ENCODE measurements at regions not wholly inside any gene's neighbourhood (a gene's known extent, or its start where the extent isn't known, plus 50 kb on each side); places are given as distances from the start of the nearest gene placed in this dataset.

DNA sequence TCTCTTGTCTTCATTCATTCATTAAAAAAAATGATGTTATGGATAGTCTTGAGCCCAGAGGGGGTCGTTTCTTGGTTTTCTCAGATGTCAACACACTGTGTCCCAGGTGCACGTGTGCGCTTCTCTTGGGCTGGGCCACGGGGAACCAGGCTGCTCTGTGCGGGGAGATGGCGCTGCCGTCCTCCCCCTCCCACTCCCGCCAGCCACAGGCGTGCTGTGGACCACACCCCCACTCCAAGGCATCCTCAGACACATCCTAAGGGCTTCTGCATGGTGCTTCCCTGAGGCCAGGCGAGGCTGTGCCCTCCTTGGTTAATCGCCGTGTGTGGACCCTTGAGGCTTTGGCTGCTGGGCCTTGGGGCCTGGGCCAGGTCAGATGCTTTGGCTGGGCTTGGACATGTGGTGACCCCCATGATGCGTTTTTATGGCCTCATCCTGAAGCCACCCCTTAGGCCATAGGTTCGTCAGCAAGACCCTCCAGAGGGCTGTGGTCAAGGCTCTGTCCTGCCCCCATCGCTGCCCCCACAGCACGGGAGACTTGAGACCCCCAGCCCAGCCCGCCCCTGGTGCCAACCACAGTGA is 245.7 kb upstream of the CIBAR2 start:
- DNase-seq (ENCODE audit: low read depth): no peak

DNA sequence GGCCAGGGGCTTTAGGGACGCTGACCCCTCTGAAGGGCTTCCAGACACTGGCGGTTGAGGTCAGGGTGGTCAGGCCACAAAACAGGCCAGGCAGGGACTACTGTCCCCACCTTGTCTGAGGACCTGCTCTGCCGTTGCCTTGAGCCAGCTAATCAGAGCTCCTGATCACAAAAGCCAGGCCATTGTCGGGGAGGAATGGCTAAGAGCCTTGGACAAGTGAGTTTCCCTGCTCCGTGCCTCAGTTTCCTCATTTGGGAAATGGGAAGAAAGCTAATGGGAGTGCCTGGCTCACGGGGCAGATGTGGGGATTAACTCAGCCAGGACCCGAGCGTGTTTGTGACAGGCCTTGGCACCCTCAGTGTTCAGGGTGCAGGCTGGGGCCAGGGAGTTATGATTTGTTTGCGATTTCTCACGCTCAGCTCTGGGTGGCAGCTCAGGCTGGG is 246.5 kb upstream of the CIBAR2 start:
- no peak for DNase-seq (ENCODE audit: low read depth)

- DNase-seq (ENCODE audit: low read depth): no peak
Measured at GRCh38 chr16:85359147-85359822, 247.0 kb upstream of the CIBAR2 start.

DNA sequence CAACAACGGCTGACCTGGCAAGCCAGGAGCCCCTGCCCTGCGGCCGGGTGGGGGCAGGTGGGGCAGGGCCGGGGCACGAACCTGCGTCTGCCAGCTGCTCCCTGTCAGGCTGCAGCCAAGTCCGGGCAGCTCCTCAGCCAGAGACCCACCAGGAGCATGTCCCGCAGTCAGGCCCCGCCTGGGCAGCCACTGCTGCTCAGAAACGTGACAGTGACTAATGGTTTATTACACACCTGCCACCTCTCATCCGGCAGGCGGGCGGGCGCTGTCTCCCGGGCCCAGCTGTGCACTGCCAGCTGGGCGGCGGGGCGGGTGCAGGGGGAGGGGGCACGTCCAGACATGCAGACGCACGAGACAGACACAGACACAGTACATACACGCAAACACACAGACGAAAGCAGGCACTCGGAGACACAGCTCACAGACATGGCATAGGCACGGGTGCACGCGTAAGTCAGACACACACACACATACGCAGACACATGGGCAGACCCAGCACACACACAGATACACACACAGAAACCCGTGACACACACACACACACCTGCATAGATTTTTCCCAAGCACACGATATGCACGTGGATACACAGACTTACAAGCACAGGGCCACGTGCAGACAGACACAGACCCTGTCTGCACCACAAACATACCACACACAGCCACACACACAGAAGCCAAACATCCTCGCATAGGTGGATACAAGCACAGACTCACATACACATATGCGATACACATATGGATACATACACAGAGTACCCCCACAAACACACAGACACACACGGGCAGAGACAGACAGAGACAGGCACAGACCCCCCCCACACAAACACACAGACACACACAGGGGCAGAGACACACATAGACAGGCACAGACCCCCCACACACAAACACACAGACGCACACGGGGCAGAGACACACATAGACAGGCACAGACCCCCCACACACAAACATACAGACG is 248.3 kb upstream of the CIBAR2 start:
- DNase-seq (ENCODE audit: low read depth): peak; percentile 83

DNA sequence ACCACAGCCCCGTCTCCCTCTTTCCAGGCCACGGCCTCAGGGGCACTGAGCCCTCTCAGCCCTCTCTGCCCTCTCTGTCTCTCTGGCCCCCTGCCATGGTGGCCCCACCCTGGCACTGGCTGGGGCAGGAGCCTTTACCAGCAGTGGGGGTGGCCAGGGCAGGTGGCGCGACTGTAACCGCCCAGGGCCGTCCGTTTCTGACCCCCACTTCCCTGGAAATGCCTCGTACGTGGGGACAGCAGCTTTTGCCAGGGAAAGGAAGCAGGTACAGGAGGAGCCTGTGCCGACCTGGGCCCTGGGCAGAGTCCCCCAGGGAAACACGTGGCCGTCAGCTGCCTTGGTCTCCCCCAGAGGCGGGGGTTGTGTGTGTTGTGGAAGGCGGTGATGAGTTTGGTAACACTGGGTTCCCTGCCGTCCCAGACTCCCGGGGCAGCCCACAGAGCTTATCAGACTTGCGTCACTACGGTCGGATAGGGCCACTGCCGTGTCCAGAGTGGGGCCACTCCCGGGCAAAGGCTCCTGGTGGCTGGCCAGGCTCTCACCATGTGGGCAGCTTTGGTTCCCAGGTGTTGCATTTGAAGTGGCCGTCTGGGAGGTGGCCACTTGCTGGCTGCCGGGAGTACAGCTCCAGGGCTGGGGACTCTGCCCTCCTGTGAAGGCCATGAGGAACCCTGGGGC is 249.3 kb upstream of the CIBAR2 start:
- DNase-seq (ENCODE audit: low read depth): no peak

GRCh38 chr16:85362443-85362842 is 250.2 kb upstream of the CIBAR2 start:
- no peak for DNase-seq (ENCODE audit: low read depth)

GRCh38 chr16:85363427-85363826 is 249.7 kb upstream of the GSE1 start:
- no peak for DNase-seq (ENCODE audit: low read depth)

- DNase-seq (ENCODE audit: low read depth): no peak
Measured at GRCh38 chr16:85363881-85364280, 249.2 kb upstream of the GSE1 start.

GRCh38 chr16:85364323-85365040 is 248.6 kb upstream of the GSE1 start:
- DNase-seq (ENCODE audit: low read depth): no peak

DNA sequence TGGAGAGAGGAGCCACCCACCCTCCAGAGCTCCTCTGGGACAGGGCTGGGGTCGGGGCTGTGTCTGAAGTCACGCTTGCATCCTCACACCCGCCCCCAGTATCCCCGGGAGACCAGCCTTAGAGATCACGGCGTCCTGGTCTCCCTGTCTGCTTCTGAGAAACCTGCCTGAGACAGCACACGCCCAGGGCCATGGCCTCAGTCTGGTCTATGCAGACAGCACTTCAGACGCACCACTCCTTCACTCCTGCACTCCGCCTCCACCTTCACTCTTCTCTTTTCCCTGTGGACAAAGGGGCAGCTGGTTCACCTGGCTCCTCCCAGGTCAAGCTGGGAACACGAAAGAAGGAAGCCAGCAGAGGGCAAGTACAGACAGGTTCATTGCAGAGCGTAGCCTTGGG is 248.0 kb upstream of the GSE1 start:
- no peak for DNase-seq (ENCODE audit: low read depth)

GRCh38 chr16:85366031-85366763 is 246.9 kb upstream of the GSE1 start:
- no peak for DNase-seq (ENCODE audit: low read depth)

DNA sequence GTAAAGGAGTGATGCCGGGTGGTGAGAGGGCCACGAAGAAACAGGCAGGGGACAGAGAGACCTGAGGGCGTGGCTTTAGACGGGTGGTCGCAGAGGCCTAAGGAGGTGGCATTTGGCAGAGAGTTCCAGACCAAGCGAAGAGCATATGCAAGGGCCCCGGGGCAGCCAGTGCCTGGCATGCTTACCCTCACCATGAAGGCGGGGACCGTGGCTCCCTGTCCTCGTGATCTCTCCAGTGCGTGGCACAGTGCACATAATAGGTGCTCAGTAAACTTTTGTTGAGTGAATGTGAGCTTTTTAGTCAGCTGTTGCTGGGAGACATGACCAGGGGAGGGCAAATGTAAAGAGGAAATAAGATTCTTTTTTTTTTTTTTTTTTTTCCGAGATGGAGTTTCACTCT is 245.6 kb upstream of the GSE1 start:
- no peak for DNase-seq (ENCODE audit: low read depth)

- no peak for DNase-seq (ENCODE audit: low read depth)
Measured at GRCh38 chr16:85369060-85369459, 244.1 kb upstream of the GSE1 start.

DNA sequence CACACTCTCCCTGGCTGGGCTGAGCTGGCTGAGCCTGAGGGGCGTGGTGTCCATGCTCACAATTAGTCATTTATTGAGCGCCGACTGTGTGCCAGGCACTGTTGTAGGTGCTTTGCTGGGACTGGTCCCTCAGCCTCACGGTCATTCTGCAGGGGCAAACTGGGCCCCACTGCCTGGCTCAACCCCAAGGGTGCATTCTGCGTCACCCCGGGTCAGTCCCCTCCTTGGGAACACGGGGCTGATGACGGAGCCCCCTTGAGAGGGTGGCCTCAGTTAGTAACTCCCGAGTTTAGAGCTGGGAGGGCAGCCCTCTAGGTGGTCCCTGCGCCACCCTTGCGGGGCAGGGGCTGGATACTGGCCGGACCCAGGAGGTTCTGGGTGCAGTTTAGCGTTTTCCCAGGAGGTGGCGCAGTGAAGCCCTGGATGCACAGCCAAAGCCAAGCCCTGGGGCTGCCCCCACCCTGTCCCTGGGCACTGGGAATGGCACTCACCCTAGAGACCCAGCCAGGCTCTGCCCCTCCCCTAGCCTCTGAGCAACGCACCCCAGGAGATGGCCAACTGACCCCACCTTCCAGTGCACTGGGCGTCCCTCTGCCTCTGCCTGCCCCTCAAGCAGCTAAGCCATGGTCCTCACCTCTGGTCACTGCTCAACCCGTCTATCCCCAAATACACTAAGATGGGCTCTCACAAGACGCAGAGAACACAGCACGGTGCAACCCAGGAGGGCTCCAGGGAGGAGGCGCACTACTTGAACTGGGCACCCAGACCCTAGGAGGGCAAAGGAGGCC is 243.2 kb upstream of the GSE1 start:
- DNase-seq (ENCODE audit: low read depth): peak; percentile 36

DNA sequence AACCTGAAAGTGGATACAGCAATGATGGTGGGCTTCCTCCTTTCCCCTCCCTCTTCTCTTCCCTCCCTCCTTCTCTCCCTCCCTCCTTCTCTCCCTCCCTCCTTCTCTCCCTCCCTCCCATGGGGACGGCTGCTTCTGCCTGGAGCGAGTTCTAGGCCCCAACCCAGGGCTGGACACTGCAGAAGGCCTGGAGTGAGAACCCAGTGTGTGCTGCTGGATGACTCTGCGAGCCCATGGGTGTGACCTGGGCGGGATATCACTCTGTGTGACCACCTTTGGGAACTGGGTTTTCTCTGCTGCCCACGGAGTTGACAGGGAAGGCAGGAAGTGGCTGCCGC is 242.6 kb upstream of the GSE1 start:
- DNase-seq (ENCODE audit: low read depth): no peak

DNA sequence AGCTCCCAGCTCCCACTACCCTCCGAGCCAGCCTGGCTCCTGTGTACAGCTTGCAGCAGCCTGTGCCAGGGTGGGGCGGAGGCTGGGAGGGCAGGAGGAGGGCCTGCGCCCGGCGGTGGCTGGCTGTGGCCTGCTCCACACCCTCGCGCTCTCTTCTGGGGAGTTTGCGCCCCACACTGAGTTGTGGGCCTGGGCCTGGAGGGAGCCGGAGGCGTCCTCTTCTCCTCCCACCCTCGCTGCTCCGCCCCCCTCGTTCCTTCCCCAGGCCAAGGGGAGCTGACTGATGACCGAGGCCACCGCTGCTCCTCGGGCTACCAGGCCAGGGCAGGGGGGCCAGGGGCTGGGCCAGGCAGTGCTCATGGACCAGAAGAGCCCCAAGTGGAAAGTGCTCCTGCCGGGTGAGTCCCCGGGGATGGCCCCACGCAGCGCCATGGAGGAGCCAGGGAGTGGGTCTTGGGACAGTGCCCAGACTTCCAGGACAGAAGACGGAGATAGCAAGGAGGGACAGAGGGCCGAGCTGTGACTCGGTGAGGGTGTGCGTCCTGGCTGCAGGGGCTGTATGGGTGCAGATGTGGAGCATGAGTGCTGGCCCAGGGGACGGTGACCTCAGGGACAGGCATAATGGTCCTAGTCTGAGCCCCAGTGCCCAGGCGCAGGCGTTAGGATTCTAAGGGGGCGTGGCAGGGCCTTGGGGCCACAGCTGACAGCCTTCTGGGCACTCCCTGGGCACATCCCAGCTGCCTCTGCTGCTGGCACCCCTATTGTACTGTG is 242.1 kb upstream of the GSE1 start:
- DNase-seq (ENCODE audit: low read depth): peak; percentile 59

DNA sequence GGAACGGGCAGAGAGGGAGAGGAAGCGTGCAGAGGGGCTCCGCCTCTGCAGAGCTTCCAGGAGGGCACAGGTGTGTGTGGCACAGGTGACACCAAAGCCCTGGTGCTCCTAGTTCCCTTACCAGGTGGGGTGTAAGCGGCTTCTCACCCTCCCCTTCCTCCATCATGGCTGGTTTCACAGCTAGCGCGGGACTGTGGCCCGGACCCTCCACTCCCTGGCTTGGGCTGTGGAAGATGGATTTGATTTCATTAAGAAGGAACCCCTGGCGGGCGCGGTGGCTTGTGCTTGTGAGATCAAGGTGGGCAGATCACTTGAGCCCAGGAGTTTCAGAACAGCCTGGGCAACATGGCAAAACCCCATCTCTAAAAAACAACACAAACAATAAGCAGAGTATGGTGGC is 241.2 kb upstream of the GSE1 start:
- DNase-seq (ENCODE audit: low read depth): no peak

- DNase-seq (ENCODE audit: low read depth): peak; percentile 59
Measured at GRCh38 chr16:85372627-85373372, 240.3 kb upstream of the GSE1 start.
